HUES64 (cell line): ENCODE measurements at regions not wholly inside any gene's neighbourhood (a gene's known extent, or its start where the extent isn't known, plus 50 kb on each side); places are given as distances from the start of the nearest gene placed in this dataset.
"Not testable (repeated sequence)": the region's sequence is repeated elsewhere in the genome, so short reads cannot be mapped to it uniquely, and the experiment has no call there.

Experiments
- H3K27ac ChIP-seq: 2 replicates; pipeline ENCODE4 v1.7.0; 2013; ENCODE audit warnings: low read depth, low read length, inconsistent platforms
- H3K27me3 ChIP-seq: 2 replicates; pipeline ENCODE4 v1.6.1; 2013; ENCODE audit warnings: mild to moderate bottlenecking, low read length; ENCODE audit not compliant: insufficient read depth
- H3K36me3 ChIP-seq: 2 replicates; pipeline ENCODE4 v1.6.1; 2013; ENCODE audit warnings: mild to moderate bottlenecking, low read length; ENCODE audit not compliant: insufficient read depth
- H3K4me1 ChIP-seq: 2 replicates; pipeline ENCODE4 v1.6.1; 2013; ENCODE audit warnings: mild to moderate bottlenecking, low read length, moderate library complexity; ENCODE audit not compliant: insufficient read depth
- H3K4me3 ChIP-seq: 2 replicates; pipeline ENCODE4 v1.5.1; 2013; ENCODE audit warnings: mild to moderate bottlenecking, low read length, moderate library complexity
- H3K9ac ChIP-seq: 2 replicates; pipeline ENCODE4 v1.6.1; 2013; ENCODE audit warnings: mild to moderate bottlenecking, low read depth, low read length
- H3K9me3 ChIP-seq: 2 replicates; pipeline ENCODE4 v1.6.1; 2013; ENCODE audit warnings: low read depth, low read length; ENCODE audit not compliant: insufficient read depth
- WGBS: fragments of 150-250, 120-280 bp; methylation state at CpG from one replicate; pipeline ENCODE4 v1.1.7; 2013; ENCODE audit warnings: missing lambda C conversion rate; 5-methylcytosine and 5-hydroxymethylcytosine counted together

- no peaks in the 10 kb centered on the region for H3K4me1 ChIP-seq
- H3K27ac ChIP-seq = no peak overlapping the region
- WGBS = no CpG with 5 or more reads among the region's 1 CpG
- H3K4me3 ChIP-seq = no peak overlapping the region
- H3K9ac ChIP-seq = no peak overlapping the region
- peaks cover 43% of the 10 kb centered on the region for H3K9me3 ChIP-seq
- H3K27me3 ChIP-seq = no peaks in the 10 kb centered on the region
- no peaks in the 10 kb centered on the region for H3K36me3 ChIP-seq
These were observed 992.7 kb upstream of the USP15 start for GRCh38 chr12:61267474-61267873.

- no peaks in the 10 kb centered on the region for H3K36me3 ChIP-seq
- no peak overlapping the region for H3K9ac ChIP-seq
- peaks cover 10% of the 10 kb centered on the region for H3K9me3 ChIP-seq
- no peak overlapping the region for H3K27ac ChIP-seq
- no peak overlapping the region for H3K4me3 ChIP-seq
- no peaks in the 10 kb centered on the region for H3K27me3 ChIP-seq
- H3K4me1 ChIP-seq = no peaks in the 10 kb centered on the region
These were observed 987.8 kb upstream of the USP15 start for GRCh38 chr12:61272441-61272840.

- 75% methylated on average over 3 of the region's 3 CpGs for WGBS
- Histone ChIP-seq H3K4me3 (no peak overlapping the region), H3K27ac (no peak overlapping the region), H3K4me1 (no peaks in the 10 kb centered on the region), H3K36me3 (no peaks in the 10 kb centered on the region), H3K9me3 (peaks cover 49% of the 10 kb centered on the region), H3K27me3 (no peaks in the 10 kb centered on the region), H3K9ac (no peak overlapping the region)
These were observed 977.2 kb upstream of the USP15 start for GRCh38 chr12:61282790-61283575.

GRCh38 chr12:61290473-61290872 lies 969.7 kb upstream of the USP15 start:
- peaks cover 69% of the 10 kb centered on the region for H3K9me3 ChIP-seq
- no peak overlapping the region for H3K9ac ChIP-seq
- H3K27me3 ChIP-seq = no peaks in the 10 kb centered on the region
- no peaks in the 10 kb centered on the region for H3K4me1 ChIP-seq
- H3K27ac ChIP-seq = no peak overlapping the region
- no peaks in the 10 kb centered on the region for H3K36me3 ChIP-seq
- H3K4me3 ChIP-seq = no peak overlapping the region
- whole genome bisulfite sequencing = 96% methylated on average over 2 of the region's 2 CpGs

GRCh38 chr12:61291647-61292046 lies 968.6 kb upstream of the USP15 start:
- Histone ChIP-seq H3K9ac (no peak overlapping the region), H3K4me3 (no peak overlapping the region), H3K9me3 (peaks cover 58% of the 10 kb centered on the region), H3K27me3 (no peaks in the 10 kb centered on the region), H3K36me3 (no peaks in the 10 kb centered on the region), H3K27ac (no peak overlapping the region), H3K4me1 (no peaks in the 10 kb centered on the region)
- 95% methylated on average over 2 of the region's 2 CpGs for WGBS

- H3K4me3 ChIP-seq, H3K36me3 ChIP-seq, H3K27me3 ChIP-seq, H3K4me1 ChIP-seq, H3K27ac ChIP-seq, H3K9ac ChIP-seq: not testable (repeated sequence)
- peaks cover 35% of the 10 kb centered on the region for H3K9me3 ChIP-seq
- 91% methylated on average over 13 of the region's 13 CpGs for WGBS
These were observed 966.2 kb upstream of the USP15 start for GRCh38 chr12:61294011-61294410.

- H3K36me3 ChIP-seq = no peaks in the 10 kb centered on the region
- no peak overlapping the region for H3K27ac ChIP-seq
- 83% methylated on average over 2 of the region's 2 CpGs for WGBS
- H3K27me3 ChIP-seq = no peaks in the 10 kb centered on the region
- no peaks in the 10 kb centered on the region for H3K4me1 ChIP-seq
- no peak overlapping the region for H3K9ac ChIP-seq
- H3K9me3 ChIP-seq = peaks cover 6% of the 10 kb centered on the region; the same call in 1 of the 2 replicates
- no peak overlapping the region for H3K4me3 ChIP-seq
These were observed 958.4 kb upstream of the USP15 start for GRCh38 chr12:61301817-61302216.

GRCh38 chr12:61302282-61302681 lies 957.9 kb upstream of the USP15 start:
- peaks cover 7% of the 10 kb centered on the region; the same call in 1 of the 2 replicates for H3K9me3 ChIP-seq
- no peak overlapping the region for H3K4me3 ChIP-seq
- H3K9ac ChIP-seq = no peak overlapping the region

GRCh38 chr12:61308220-61308619 lies 952.0 kb upstream of the USP15 start:
- no peak overlapping the region for H3K9ac ChIP-seq
- 83% methylated on average over 2 of the region's 2 CpGs for WGBS
- no peaks in the 10 kb centered on the region for H3K36me3 ChIP-seq
- H3K9me3 ChIP-seq = peaks cover 17% of the 10 kb centered on the region
- no peak overlapping the region for H3K27ac ChIP-seq
- H3K4me1 ChIP-seq = no peaks in the 10 kb centered on the region
- no peak overlapping the region for H3K4me3 ChIP-seq
- no peaks in the 10 kb centered on the region for H3K27me3 ChIP-seq

More at GRCh38 chr12:61302282-61302681, 957.9 kb upstream of the USP15 start:
- Histone ChIP-seq H3K36me3 (no peaks in the 10 kb centered on the region), H3K4me1 (no peaks in the 10 kb centered on the region), H3K27me3 (no peaks in the 10 kb centered on the region), H3K27ac (no peak overlapping the region)
- WGBS = 92% methylated on average over 4 of the region's 4 CpGs

- Histone ChIP-seq H3K36me3 (no peaks in the 10 kb centered on the region), H3K9ac (no peak overlapping the region)
These were observed 948.8 kb upstream of the USP15 start for GRCh38 chr12:61311413-61311812.

GRCh38 chr12:61348871-61349270 lies 911.3 kb upstream of the USP15 start:
- no peaks in the 10 kb centered on the region for H3K36me3 ChIP-seq
- 97% methylated on average over 3 of the region's 3 CpGs for WGBS
- H3K4me3 ChIP-seq = no peak overlapping the region
- no peak overlapping the region for H3K27ac ChIP-seq
- H3K4me1 ChIP-seq = no peaks in the 10 kb centered on the region
- H3K27me3 ChIP-seq = no peaks in the 10 kb centered on the region
- H3K9ac ChIP-seq = no peak overlapping the region
- peaks cover 4% of the 10 kb centered on the region; the same call in 1 of the 2 replicates for H3K9me3 ChIP-seq

More at GRCh38 chr12:61311413-61311812, 948.8 kb upstream of the USP15 start:
- Histone ChIP-seq H3K27ac (no peak overlapping the region), H3K27me3 (no peaks in the 10 kb centered on the region), H3K4me3 (no peak overlapping the region), H3K9me3 (peaks cover 35% of the 10 kb centered on the region), H3K4me1 (no peaks in the 10 kb centered on the region)

- Histone ChIP-seq H3K9me3 (peaks cover 14% of the 10 kb centered on the region; the same call in 1 of the 2 replicates), H3K4me3 (no peak overlapping the region), H3K27ac (no peak overlapping the region), H3K27me3 (no peaks in the 10 kb centered on the region), H3K4me1 (no peaks in the 10 kb centered on the region), H3K36me3 (no peaks in the 10 kb centered on the region), H3K9ac (no peak overlapping the region)
- 93% methylated on average over 10 of the region's 10 CpGs for WGBS
These were observed 905.1 kb upstream of the USP15 start for GRCh38 chr12:61355105-61355504.
